Right cardiac atrium (tissue), 5 donors: ENCODE measurements at regions not wholly inside any gene's neighbourhood (a gene's known extent, or its start where the extent isn't known, plus 50 kb on each side); places are given as distances from the start of the nearest gene placed in this dataset.

Source experiments
- ATAC-seq, 2 donors: fragments of 200-7000 bp; cut with Tn5 transposase; one replicate each; pipeline versions ENCODE4 v1.8.0 to v1.9.1; 2020; ENCODE audit warnings: moderate library complexity in 2 of 2, mild to moderate bottlenecking in 1 of 2
- DNase-seq, 3 donors: peaks; one replicate each; pipeline ENCODE4 v3.0.0-alpha.2; 2020
- H3K27ac ChIP-seq: one replicate; pipeline ENCODE4 v1.5.1; 2013; ENCODE audit warnings: mild to moderate bottlenecking, low read length, control low read depth, moderate library complexity
- H3K27me3 ChIP-seq: one replicate; pipeline ENCODE4 v1.6.1; 2013; ENCODE audit not compliant: control insufficient read depth, insufficient read depth
- H3K4me1 ChIP-seq: one replicate; pipeline ENCODE4 v1.6.1; 2013; ENCODE audit warnings: low read length; ENCODE audit not compliant: control insufficient read depth, insufficient read depth
- H3K4me3 ChIP-seq: one replicate; pipeline ENCODE4 v1.5.1; 2013; ENCODE audit warnings: low read length, control low read depth
- H3K9me3 ChIP-seq: one replicate; pipeline ENCODE4 v1.6.1; 2013; ENCODE audit warnings: low read length; ENCODE audit not compliant: control insufficient read depth
- WGBS: extraction: QIAGEN DNeasy Blood & Tissue Kit; methylation state at CpG from one replicate; pipeline ENCODE4 v1.1.7; 2013; 5-methylcytosine and 5-hydroxymethylcytosine counted together
- intact Hi-C, 4 donors: fragments of 100-400 bp; cut with DNase I; formaldehyde crosslinking; loops; one replicate each; pipeline versions ENCODE4 v1.11.0 to v1.14.0; 2022 to 2023
- donor health status: healthy with polysubstance abuse.
- donor health status: DM: no; HTN: yes; CAD: no.
- donor health status: DM: no; HTN: no; CAD: no.
- donor health status: DM: no; HTN: yes; CAD: no; lungs with severe emphysema.
- donor health status: DM: yes; HTN: yes; CAD: no.

- no peak for DNase-seq
- 79% methylated on average over 9 of the region's 9 CpGs for WGBS
- Histone ChIP-seq H3K27me3 (no peaks in the 10 kb centered on the region), H3K4me3 (no peak overlapping the region), H3K9me3 (no peaks in the 10 kb centered on the region), H3K4me1 (no peaks in the 10 kb centered on the region), H3K27ac (no peak overlapping the region)
- no peak for ATAC-seq
- intact Hi-C loops: no loop called here
These were observed 109.9 kb downstream of the TLE3 start for GRCh38 chr15:69987492-69988489.

- WGBS: 74% methylated on average over 10 of the region's 10 CpGs
- H3K4me1 ChIP-seq: no peaks in the 10 kb centered on the region
- no peaks in the 10 kb centered on the region for H3K27me3 ChIP-seq
- intact Hi-C loops: no loop called here
- ATAC-seq (no peak), DNase-seq (no peak)
- H3K27ac ChIP-seq: no peak overlapping the region
- H3K9me3 ChIP-seq: no peaks in the 10 kb centered on the region
- no peak overlapping the region for H3K4me3 ChIP-seq
These were observed 109.0 kb downstream of the TLE3 start for GRCh38 chr15:69988541-69989225.

GRCh38 chr15:69990566-69991421 is 106.9 kb downstream of the TLE3 start:
- Histone ChIP-seq H3K9me3 (no peaks in the 10 kb centered on the region), H3K4me1 (no peaks in the 10 kb centered on the region), H3K27me3 (no peaks in the 10 kb centered on the region), H3K27ac (no peak overlapping the region), H3K4me3 (no peak overlapping the region)
- ATAC-seq (no peak), DNase-seq (no peak)
- intact Hi-C loops: no loop called here
- 71% methylated on average over 20 of the region's 20 CpGs for WGBS

GRCh38 chr15:69991551-69991980 is 106.2 kb downstream of the TLE3 start:
- intact Hi-C loops: no loop called here
- DNase-seq: no peak
- H3K9me3 ChIP-seq: no peaks in the 10 kb centered on the region
- H3K27ac ChIP-seq: no peak overlapping the region
- ATAC-seq: no peak
- 71% methylated on average over 10 of the region's 10 CpGs for WGBS
- H3K4me1 ChIP-seq: no peaks in the 10 kb centered on the region
- no peak overlapping the region for H3K4me3 ChIP-seq
- H3K27me3 ChIP-seq: no peaks in the 10 kb centered on the region

- Histone ChIP-seq H3K27me3 (no peaks in the 10 kb centered on the region), H3K9me3 (no peaks in the 10 kb centered on the region), H3K27ac (no peak overlapping the region), H3K4me1 (no peaks in the 10 kb centered on the region), H3K4me3 (no peak overlapping the region)
- intact Hi-C loops: no loop called here
- WGBS: 28% methylated on average over 7 of the region's 7 CpGs
- no peak for ATAC-seq
- DNase-seq: no peak
These were observed 105.4 kb downstream of the TLE3 start for GRCh38 chr15:69992348-69992747.

- 54% methylated on average over 1 of the region's 1 CpG for WGBS
- H3K4me1 ChIP-seq: no peaks in the 10 kb centered on the region
- no peak overlapping the region for H3K4me3 ChIP-seq
- no peaks in the 10 kb centered on the region for H3K9me3 ChIP-seq
- H3K27ac ChIP-seq: no peak overlapping the region
- H3K27me3 ChIP-seq: no peaks in the 10 kb centered on the region
- DNase-seq: no peak
- no peak for ATAC-seq
- intact Hi-C loops: no loop called here
These were observed 103.1 kb downstream of the TLE3 start for GRCh38 chr15:69994429-69995205.

GRCh38 chr15:69996321-69997160 is 101.2 kb downstream of the TLE3 start:
- WGBS: 70% methylated on average over 15 of the region's 15 CpGs
- no peaks in the 10 kb centered on the region for H3K9me3 ChIP-seq
- intact Hi-C loops: no loop called here
- no peak for ATAC-seq
- no peaks in the 10 kb centered on the region for H3K4me1 ChIP-seq
- H3K27ac ChIP-seq: no peak overlapping the region
- H3K4me3 ChIP-seq: no peak overlapping the region
- DNase-seq: no peak
- H3K27me3 ChIP-seq: no peaks in the 10 kb centered on the region

GRCh38 chr15:69997161-69997485 is 100.6 kb downstream of the TLE3 start:
- intact Hi-C loops: no loop called here
- no peaks in the 10 kb centered on the region for H3K9me3 ChIP-seq
- no peak overlapping the region for H3K27ac ChIP-seq
- 89% methylated on average over 10 of the region's 10 CpGs for WGBS
- no peaks in the 10 kb centered on the region for H3K4me1 ChIP-seq
- H3K4me3 ChIP-seq: no peak overlapping the region
- DNase-seq (no peak), ATAC-seq (no peak)
- H3K27me3 ChIP-seq: no peaks in the 10 kb centered on the region
